ENCODE measurements at regions not wholly inside any gene's neighbourhood (a gene's known extent, or its start where the extent isn't known, plus 50 kb on each side); places are given as distances from the start of the nearest gene placed in this dataset.

DNA sequence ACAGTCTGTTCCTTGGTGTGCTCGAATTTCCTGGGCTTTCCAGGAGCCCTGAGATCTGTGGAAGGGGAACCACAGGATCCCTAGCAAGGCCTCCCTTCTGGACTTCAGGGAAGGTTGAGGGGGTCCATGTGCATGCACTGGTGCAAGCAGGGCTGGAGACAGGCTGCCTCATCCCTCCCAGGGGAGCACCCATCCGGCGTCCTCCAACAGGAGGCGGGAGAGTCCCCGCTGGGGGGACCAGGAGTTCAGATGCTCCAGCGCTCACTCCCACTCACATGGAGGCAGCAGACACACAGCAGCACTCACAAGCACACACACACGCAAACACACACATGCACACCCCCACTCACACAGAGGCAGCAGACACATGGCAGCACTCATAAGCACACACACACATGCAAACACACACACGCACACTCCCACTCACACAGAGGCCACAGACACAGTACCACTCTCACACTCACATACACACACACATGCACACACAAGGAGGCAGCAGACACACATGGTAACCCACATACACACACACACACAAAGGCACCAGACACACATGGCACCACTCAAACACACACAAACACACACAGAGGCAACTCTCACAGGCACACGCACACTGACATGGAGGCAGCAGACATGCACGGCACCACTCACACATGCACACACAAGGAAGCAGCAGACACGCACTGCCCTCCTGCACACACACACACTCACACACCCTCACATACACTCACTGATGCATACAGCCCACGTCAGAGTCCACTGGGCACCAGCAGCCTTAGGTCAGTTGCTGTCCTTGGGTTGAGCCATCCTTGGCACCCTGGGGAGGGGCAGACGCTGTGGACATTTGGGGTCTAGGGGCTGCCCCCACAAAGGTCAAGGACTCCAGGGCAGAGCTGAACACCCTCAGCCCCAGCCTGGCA lies 247.0 kb upstream of the PPP2R2D start:
- no peak overlapping the region for H3K27ac ChIP-seq (ENCODE audit: low read depth, low read length)
- H3K27me3 ChIP-seq (ENCODE audit: control insufficient read depth, insufficient read depth, low read length), result no peaks in the 10 kb centered on the region
- H3K9ac ChIP-seq (ENCODE audit: low read depth, low read length), result no peak overlapping the region
- H3K4me3 ChIP-seq (ENCODE audit: low read depth, low read length), result no peak overlapping the region
- H3K36me3 ChIP-seq (ENCODE audit: control insufficient read depth, insufficient read depth, low read length), result no peaks in the 10 kb centered on the region
- H3K4me1 ChIP-seq (ENCODE audit: control insufficient read depth, insufficient read depth, low read length), result peaks cover 19% of the 10 kb centered on the region
- H3K9me3 ChIP-seq (ENCODE audit: control insufficient read depth, insufficient read depth, low read length), result no peaks in the 10 kb centered on the region

DNA sequence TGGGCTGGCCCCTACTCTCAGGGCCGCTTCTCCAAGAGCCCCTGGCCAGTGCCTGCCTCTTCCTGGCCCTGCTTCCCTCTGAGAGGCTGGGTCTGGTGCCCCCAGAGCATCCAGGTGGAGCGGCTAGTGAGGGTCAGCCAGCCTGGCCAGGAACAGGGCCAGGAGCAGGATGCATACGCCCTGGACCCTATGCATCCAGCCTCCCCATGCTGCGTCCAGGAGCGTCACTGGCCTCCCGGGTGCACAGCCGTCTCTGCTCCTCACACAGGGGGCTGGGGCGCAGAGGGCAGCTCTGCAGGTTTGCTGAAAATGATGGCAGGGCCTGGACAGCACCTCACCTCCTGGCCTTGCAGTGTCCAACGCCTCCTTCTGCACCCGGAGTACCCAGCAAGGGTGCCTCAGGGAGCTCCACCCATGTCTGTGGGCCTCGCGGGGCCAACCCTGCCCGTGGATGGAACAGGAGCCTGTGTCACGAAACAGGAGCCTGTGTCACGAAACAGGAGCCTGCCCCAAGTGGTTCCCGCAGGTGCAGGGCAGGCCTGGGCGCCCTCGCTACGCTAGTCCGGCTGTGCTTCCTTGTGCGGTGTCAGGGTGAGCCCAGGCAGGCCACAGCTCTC lies 246.2 kb upstream of the PPP2R2D start:
- Histone ChIP-seq H3K4me1 (ENCODE audit: control insufficient read depth, insufficient read depth, low read length) (peaks cover 19% of the 10 kb centered on the region), H3K27me3 (ENCODE audit: control insufficient read depth, insufficient read depth, low read length) (no peaks in the 10 kb centered on the region), H3K9ac (ENCODE audit: low read depth, low read length) (no peak overlapping the region), H3K9me3 (ENCODE audit: control insufficient read depth, insufficient read depth, low read length) (no peaks in the 10 kb centered on the region), H3K4me3 (ENCODE audit: low read depth, low read length) (no peak overlapping the region), H3K27ac (ENCODE audit: low read depth, low read length) (no peak overlapping the region), H3K36me3 (ENCODE audit: control insufficient read depth, insufficient read depth, low read length) (no peaks in the 10 kb centered on the region)

DNA sequence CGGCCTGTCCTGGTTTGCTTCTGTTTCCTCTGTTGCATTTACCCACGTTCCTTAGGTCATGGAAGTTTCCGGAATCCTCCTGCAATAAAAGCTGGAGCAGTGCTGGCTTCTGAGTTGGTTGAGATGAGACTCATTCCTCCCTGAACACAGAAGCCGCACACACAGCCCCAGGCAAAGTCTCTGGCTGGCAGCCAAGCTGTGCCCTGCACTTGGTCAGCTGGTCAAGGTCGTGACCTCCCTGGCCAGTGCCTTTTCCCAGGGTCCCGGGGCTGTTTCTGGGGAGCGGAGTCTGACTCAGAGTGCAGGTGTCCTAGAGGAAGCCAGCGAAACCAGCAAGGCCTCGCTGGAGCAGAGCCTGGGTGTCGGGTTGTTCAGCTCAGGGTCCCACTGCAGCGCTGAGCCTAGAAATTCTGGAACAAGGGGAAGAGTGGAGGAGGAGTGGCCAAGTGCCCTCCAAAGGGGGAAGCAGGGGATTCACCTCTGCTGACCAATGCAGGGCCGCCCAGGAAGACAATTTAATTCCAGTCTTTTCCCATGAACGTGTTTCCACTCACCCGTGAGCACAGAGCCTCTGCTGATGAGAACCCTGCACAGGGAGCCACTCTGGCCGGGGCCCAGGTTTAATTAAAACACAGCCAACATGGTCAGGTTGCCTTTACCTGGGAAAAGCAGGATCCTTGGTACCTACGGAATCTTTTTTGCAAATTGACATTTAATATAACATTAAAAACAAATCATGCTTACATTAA lies 245.5 kb upstream of the PPP2R2D start:
- no peaks in the 10 kb centered on the region for H3K36me3 ChIP-seq (ENCODE audit: control insufficient read depth, insufficient read depth, low read length)
- H3K9ac ChIP-seq (ENCODE audit: low read depth, low read length), result no peak overlapping the region
- H3K4me1 ChIP-seq (ENCODE audit: control insufficient read depth, insufficient read depth, low read length), result peaks cover 19% of the 10 kb centered on the region
- no peak overlapping the region for H3K4me3 ChIP-seq (ENCODE audit: low read depth, low read length)
- no peak overlapping the region for H3K27ac ChIP-seq (ENCODE audit: low read depth, low read length)
- no peaks in the 10 kb centered on the region for H3K27me3 ChIP-seq (ENCODE audit: control insufficient read depth, insufficient read depth, low read length)
- no peaks in the 10 kb centered on the region for H3K9me3 ChIP-seq (ENCODE audit: control insufficient read depth, insufficient read depth, low read length)

DNA sequence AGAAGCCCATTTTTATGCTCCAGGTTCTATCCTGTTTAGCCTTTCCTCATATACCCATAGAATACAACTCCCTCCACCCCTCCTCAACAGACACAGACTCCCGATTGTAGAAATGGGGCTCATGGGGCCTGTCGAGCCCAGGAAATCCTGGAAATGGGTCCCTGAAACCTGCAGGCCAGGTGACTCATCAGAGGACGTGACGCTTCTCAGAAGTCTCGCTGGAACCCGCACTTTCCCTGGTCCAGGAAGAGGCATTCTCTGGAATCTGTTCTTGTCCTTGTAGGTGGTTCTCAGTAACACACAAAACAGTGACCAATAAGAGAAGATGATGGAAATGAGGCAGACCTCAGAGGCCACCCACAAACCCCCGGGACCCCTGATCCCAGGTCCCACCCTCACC lies 244.8 kb upstream of the PPP2R2D start:
- Histone ChIP-seq H3K27me3 (ENCODE audit: control insufficient read depth, insufficient read depth, low read length) (no peaks in the 10 kb centered on the region), H3K9me3 (ENCODE audit: control insufficient read depth, insufficient read depth, low read length) (no peaks in the 10 kb centered on the region), H3K4me1 (ENCODE audit: control insufficient read depth, insufficient read depth, low read length) (peaks cover 19% of the 10 kb centered on the region), H3K9ac (ENCODE audit: low read depth, low read length) (no peak overlapping the region), H3K27ac (ENCODE audit: low read depth, low read length) (no peak overlapping the region), H3K36me3 (ENCODE audit: control insufficient read depth, insufficient read depth, low read length) (no peaks in the 10 kb centered on the region), H3K4me3 (ENCODE audit: low read depth, low read length) (no peak overlapping the region)

DNA sequence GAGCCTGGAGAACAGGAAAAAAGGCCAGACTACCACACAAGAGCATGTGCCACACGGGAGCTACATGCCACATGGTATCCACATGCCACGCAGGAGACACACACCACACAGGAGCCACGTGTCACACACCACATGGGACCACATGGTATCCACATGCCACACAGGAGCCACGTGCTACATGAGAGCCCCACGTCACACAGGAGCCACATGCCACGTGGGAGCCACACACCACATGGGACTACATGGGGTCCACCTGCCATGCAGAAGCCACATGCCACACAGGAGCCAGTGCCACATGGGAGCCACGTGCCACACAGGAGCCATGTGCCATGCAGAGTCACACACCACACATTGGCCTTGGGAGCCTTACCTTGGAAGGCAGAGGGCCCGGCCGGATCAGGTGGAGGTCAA lies 244.4 kb upstream of the PPP2R2D start:
- no peak overlapping the region for H3K9ac ChIP-seq (ENCODE audit: low read depth, low read length)
- H3K27ac ChIP-seq (ENCODE audit: low read depth, low read length), result no peak overlapping the region
- H3K4me1 ChIP-seq (ENCODE audit: control insufficient read depth, insufficient read depth, low read length), result peaks cover 15% of the 10 kb centered on the region
- no peaks in the 10 kb centered on the region for H3K9me3 ChIP-seq (ENCODE audit: control insufficient read depth, insufficient read depth, low read length)
- H3K4me3 ChIP-seq (ENCODE audit: low read depth, low read length), result no peak overlapping the region
- no peaks in the 10 kb centered on the region for H3K27me3 ChIP-seq (ENCODE audit: control insufficient read depth, insufficient read depth, low read length)
- no peaks in the 10 kb centered on the region for H3K36me3 ChIP-seq (ENCODE audit: control insufficient read depth, insufficient read depth, low read length)

DNA sequence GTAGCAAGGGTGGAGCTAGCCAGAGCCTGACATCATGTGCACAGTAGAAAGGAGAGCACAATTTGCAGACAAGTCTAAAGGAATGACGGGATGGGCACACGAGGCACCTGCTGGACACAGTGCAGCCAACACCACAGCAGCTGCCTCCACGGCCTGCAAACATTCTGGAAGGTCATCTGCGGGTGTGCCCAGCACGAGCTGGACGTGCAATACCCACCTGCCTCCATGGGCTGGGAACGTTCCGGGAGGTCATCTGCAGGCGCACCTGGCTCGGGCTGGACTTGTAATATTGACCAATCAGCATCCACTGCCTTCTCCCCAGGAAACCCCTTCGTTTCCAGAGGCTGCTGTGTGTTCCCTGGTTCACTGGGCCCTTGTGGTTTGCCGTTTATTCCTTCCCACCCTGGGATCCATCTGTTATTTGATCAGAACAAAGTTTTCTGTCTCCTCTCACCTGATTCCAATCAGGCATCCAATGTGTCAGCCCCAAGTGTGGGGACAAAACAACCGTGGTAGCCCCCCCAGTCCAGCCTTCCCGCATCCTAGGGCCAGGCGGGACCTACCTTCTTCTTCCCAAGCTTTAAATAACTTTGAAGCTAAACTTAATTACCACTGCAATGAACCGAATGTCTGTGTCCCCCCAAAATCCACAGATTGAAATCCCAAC lies 243.4 kb upstream of the PPP2R2D start:
- H3K4me3 ChIP-seq (ENCODE audit: low read depth, low read length), result no peak overlapping the region
- H3K4me1 ChIP-seq (ENCODE audit: control insufficient read depth, insufficient read depth, low read length), result peaks cover 5% of the 10 kb centered on the region
- no peak overlapping the region for H3K9ac ChIP-seq (ENCODE audit: low read depth, low read length)
- H3K9me3 ChIP-seq (ENCODE audit: control insufficient read depth, insufficient read depth, low read length), result no peaks in the 10 kb centered on the region
- H3K27ac ChIP-seq (ENCODE audit: low read depth, low read length), result no peak overlapping the region
- H3K36me3 ChIP-seq (ENCODE audit: control insufficient read depth, insufficient read depth, low read length), result no peaks in the 10 kb centered on the region
- no peaks in the 10 kb centered on the region for H3K27me3 ChIP-seq (ENCODE audit: control insufficient read depth, insufficient read depth, low read length)

DNA sequence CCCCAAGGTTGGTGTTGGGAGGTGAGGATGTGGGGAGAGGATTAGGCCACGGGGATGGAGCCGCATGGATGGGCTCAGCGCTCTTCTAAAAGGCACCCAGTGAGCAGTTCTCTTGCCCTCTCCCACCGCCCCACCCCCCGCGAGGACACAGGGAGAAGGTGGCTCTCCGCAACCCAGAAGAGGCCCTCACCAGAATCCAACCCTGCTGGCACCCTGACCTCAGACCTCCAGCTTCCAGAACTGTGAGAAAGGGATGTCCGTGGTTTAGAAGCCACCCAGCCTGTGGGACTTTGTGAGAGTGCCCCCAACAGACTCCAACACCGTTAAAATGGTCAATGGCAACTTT lies 242.8 kb upstream of the PPP2R2D start:
- Histone ChIP-seq H3K36me3 (ENCODE audit: control insufficient read depth, insufficient read depth, low read length) (no peaks in the 10 kb centered on the region), H3K4me3 (ENCODE audit: low read depth, low read length) (no peak overlapping the region), H3K9me3 (ENCODE audit: control insufficient read depth, insufficient read depth, low read length) (no peaks in the 10 kb centered on the region), H3K27ac (ENCODE audit: low read depth, low read length) (no peak overlapping the region), H3K9ac (ENCODE audit: low read depth, low read length) (no peak overlapping the region), H3K27me3 (ENCODE audit: control insufficient read depth, insufficient read depth, low read length) (no peaks in the 10 kb centered on the region), H3K4me1 (ENCODE audit: control insufficient read depth, insufficient read depth, low read length) (no peaks in the 10 kb centered on the region; the same call in 1 of the 2 replicates)

DNA sequence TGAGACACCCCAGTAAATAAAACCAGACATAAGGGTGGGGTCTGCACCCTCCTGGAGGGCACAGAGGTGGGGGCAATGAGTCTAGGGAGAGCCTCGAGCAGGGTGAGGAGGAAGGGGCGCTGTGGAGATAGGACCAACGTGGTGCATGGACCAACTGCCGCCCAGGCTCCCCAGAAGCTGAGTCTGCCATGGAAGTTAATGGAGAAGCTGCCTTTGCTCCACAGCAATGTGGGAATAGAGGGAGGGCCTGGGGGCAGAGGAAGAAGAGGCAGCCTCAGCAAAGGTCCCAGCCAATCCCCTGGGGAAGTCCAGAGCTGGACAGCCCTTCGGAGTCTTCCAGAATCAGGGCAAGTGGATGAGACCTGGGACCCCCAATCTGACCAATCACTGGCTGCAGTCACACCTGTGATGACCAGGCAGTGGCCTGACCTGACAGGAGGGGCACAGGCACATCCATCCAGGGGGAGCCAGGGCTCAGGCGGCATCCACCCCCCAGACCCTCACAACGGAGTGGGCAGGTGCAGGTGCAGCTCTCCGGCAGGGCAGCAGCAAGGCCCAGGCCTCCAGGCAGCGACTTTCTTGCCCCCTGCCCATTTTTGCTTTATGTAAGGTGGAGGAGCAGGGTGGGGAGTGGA lies 242.2 kb upstream of the PPP2R2D start:
- H3K9ac ChIP-seq (ENCODE audit: low read depth, low read length), result no peak overlapping the region
- no peak overlapping the region for H3K27ac ChIP-seq (ENCODE audit: low read depth, low read length)
- no peaks in the 10 kb centered on the region for H3K36me3 ChIP-seq (ENCODE audit: control insufficient read depth, insufficient read depth, low read length)
- no peaks in the 10 kb centered on the region for H3K27me3 ChIP-seq (ENCODE audit: control insufficient read depth, insufficient read depth, low read length)
- H3K4me1 ChIP-seq (ENCODE audit: control insufficient read depth, insufficient read depth, low read length), result no peaks in the 10 kb centered on the region; the same call in 1 of the 2 replicates
- H3K4me3 ChIP-seq (ENCODE audit: low read depth, low read length), result no peak overlapping the region
- no peaks in the 10 kb centered on the region for H3K9me3 ChIP-seq (ENCODE audit: control insufficient read depth, insufficient read depth, low read length)

DNA sequence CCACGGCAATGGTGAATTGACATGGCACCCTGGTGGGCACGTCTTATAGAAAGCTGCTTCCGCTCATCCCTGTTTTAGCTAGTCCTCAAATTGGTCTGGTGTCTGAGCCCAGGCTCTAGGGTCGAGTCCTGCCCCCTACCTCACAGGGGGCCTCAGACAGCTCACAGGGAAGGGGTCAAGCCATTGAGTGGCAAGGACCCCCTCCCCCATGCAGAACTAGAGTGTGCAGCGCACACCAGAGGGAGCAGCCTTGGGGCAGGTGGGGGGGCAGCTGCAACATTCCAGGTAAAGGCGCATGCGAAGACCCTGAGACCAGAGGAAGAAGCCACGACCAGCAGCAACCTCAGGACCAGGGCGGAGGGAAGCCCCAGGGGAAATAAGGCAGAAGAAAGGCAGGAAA lies 240.4 kb upstream of the PPP2R2D start:
- no peaks in the 10 kb centered on the region for H3K9me3 ChIP-seq (ENCODE audit: control insufficient read depth, insufficient read depth, low read length)

DNA sequence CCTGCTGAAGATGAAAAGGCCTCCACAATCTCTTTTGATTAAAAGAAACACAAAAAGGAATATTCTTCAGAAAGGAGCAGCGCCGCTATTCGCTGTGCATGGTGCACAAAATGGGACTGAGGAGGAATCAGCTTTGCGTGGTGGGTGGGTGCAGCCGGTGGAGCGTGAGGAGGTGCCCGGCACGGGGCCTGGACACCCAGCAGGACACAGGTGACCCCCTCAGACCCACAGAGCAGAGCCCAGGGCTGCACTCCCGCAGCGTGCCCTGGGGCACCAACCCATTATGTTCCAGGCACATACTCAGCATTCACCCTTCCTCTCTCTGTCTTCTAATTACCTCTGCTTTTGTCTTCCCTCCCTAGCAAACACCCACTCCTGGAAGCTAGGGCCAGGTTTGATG lies 238.0 kb upstream of the PPP2R2D start:
- Histone ChIP-seq H3K27me3 (ENCODE audit: control insufficient read depth, insufficient read depth, low read length) (no peaks in the 10 kb centered on the region), H3K27ac (ENCODE audit: low read depth, low read length) (no peak overlapping the region), H3K9ac (ENCODE audit: low read depth, low read length) (no peak overlapping the region), H3K4me1 (ENCODE audit: control insufficient read depth, insufficient read depth, low read length) (no peaks in the 10 kb centered on the region; the same call in 1 of the 2 replicates), H3K36me3 (ENCODE audit: control insufficient read depth, insufficient read depth, low read length) (no peaks in the 10 kb centered on the region), H3K9me3 (ENCODE audit: control insufficient read depth, insufficient read depth, low read length) (no peaks in the 10 kb centered on the region), H3K4me3 (ENCODE audit: low read depth, low read length) (no peak overlapping the region)

More for the DNA sequence above, 240.4 kb upstream of the PPP2R2D start:
- no peak overlapping the region for H3K27ac ChIP-seq (ENCODE audit: low read depth, low read length)
- no peak overlapping the region for H3K4me3 ChIP-seq (ENCODE audit: low read depth, low read length)
- no peaks in the 10 kb centered on the region for H3K36me3 ChIP-seq (ENCODE audit: control insufficient read depth, insufficient read depth, low read length)
- no peaks in the 10 kb centered on the region for H3K27me3 ChIP-seq (ENCODE audit: control insufficient read depth, insufficient read depth, low read length)
- no peak overlapping the region for H3K9ac ChIP-seq (ENCODE audit: low read depth, low read length)
- H3K4me1 ChIP-seq (ENCODE audit: control insufficient read depth, insufficient read depth, low read length), result no peaks in the 10 kb centered on the region; the same call in 1 of the 2 replicates
